Keratinocyte (primary cell): ENCODE measurements at regions not wholly inside any gene's neighbourhood (a gene's known extent, or its start where the extent isn't known, plus 50 kb on each side); places are given as distances from the start of the nearest gene placed in this dataset.

Experiments used
- DNase-seq: peaks from one replicate; pipeline ENCODE4 v3.0.0-alpha.2; 2011; ENCODE audit warnings: low read depth, missing footprints, low spot score
- FAIRE-seq: peaks from 2 replicates; lab custom pipeline; 2011; peaks lifted over from hg19 to GRCh38; lab: Jason Lieb, UNC
- H2AFZ ChIP-seq: 2 replicates; pipeline ENCODE4 v1.6.0; 2012; ENCODE audit warnings: low read length, control low read depth, inconsistent platforms; ENCODE audit not compliant: control insufficient read depth
- H3K27ac ChIP-seq: 2 replicates; pipeline ENCODE4 v1.5.1; 2011; ENCODE audit warnings: low read length; ENCODE audit not compliant: control insufficient read depth, insufficient read depth
- H3K27me3 ChIP-seq: 3 replicates; pipeline ENCODE4 v1.6.0; 2011; ENCODE audit warnings: low read length; ENCODE audit not compliant: control insufficient read depth, insufficient read depth; ENCODE audit errors: extremely low read depth
- H3K36me3 ChIP-seq, 2 experiments: 2 replicates in 1 of 2; 3 replicates in 1 of 2; pipeline ENCODE4 v1.5.1; 2011; ENCODE audit warnings: low read length in 2 of 2, mild to moderate bottlenecking in 1 of 2; ENCODE audit not compliant: control insufficient read depth in 2 of 2, insufficient read depth in 2 of 2; ENCODE audit errors: extremely low read depth in 1 of 2
- H3K4me1 ChIP-seq: 3 replicates; pipeline ENCODE4 v1.5.1; 2011; ENCODE audit warnings: low read length; ENCODE audit not compliant: control insufficient read depth, insufficient read depth; ENCODE audit errors: extremely low read depth
- H3K4me2 ChIP-seq: 3 replicates; pipeline ENCODE4 v1.6.0; 2011; ENCODE audit warnings: low read depth, low read length; ENCODE audit not compliant: control insufficient read depth, insufficient read depth; ENCODE audit errors: extremely low read depth
- H3K4me3 ChIP-seq, 3 experiments: fragments of 200-600 bp in 1 of 3; sonication (generic) in 1 of 3; 2 replicates in 2 of 3; 3 replicates in 1 of 3; pipeline ENCODE4 v1.5.1; 2011 to 2016; ENCODE audit warnings: low read length in 3 of 3, mild to moderate bottlenecking in 3 of 3, control low read depth in 2 of 3, inconsistent platforms in 1 of 3, low read depth in 1 of 3, mixed read lengths in 1 of 3, mixed run types in 1 of 3, moderate library complexity in 1 of 3; ENCODE audit not compliant: control insufficient read depth in 2 of 3, insufficient read depth in 2 of 3; ENCODE audit errors: extremely low read depth in 1 of 3
- H3K79me2 ChIP-seq: 2 replicates; pipeline ENCODE4 v1.6.0; 2012; ENCODE audit warnings: low read length; ENCODE audit not compliant: control insufficient read depth, insufficient read depth
- H3K9ac ChIP-seq: 3 replicates; pipeline ENCODE4 v1.6.0; 2011; ENCODE audit warnings: low read length; ENCODE audit not compliant: control insufficient read depth, insufficient read depth; ENCODE audit errors: extremely low read depth
- H3K9me1 ChIP-seq: 3 replicates; pipeline ENCODE4 v1.6.0; 2011; ENCODE audit warnings: low read length; ENCODE audit not compliant: control insufficient read depth, insufficient read depth; ENCODE audit errors: extremely low read depth
- H3K9me3 ChIP-seq: 2 replicates; pipeline ENCODE4 v1.5.1; 2012; ENCODE audit warnings: low read depth, low read length; ENCODE audit not compliant: control insufficient read depth
- H4K20me1 ChIP-seq: 3 replicates; pipeline ENCODE4 v1.6.0; 2011; ENCODE audit warnings: low read length; ENCODE audit not compliant: control insufficient read depth, insufficient read depth; ENCODE audit errors: extremely low read depth
- EZH2 ChIP-seq: IDR thresholded peaks from one replicate; pipeline ENCODE4 v1.6.1; 2012; ENCODE audit warnings: inconsistent platforms, mild to moderate bottlenecking, low read length, moderate library complexity
- dilution Hi-C: fragments of 300-500 bp; cut with MboI; formaldehyde crosslinking; loops from one replicate; pipeline ENCODE4 v1.7.0; 2020; ENCODE audit warnings: low sequenced_read_pairs; ENCODE audit not compliant: extremely low pct_ligation_motif_present
- TF ChIP-seq, protein P1 (sequence below), 3 experiments: IDR thresholded peaks in 1 of 3; conservative IDR thresholded peaks in 1 of 3; optimal IDR thresholded peaks in 1 of 3; 2 replicates in 2 of 3; 3 replicates in 1 of 3; pipeline versions ENCODE3 to v1.5.1; 2011; ENCODE audit warnings: low read length in 3 of 3, mild to moderate bottlenecking in 3 of 3, moderate library complexity in 2 of 3, control low read depth in 1 of 3, inconsistent platforms in 1 of 3; ENCODE audit not compliant: insufficient read depth in 2 of 3; ENCODE audit errors: extremely low read depth in 1 of 3

DNA sequence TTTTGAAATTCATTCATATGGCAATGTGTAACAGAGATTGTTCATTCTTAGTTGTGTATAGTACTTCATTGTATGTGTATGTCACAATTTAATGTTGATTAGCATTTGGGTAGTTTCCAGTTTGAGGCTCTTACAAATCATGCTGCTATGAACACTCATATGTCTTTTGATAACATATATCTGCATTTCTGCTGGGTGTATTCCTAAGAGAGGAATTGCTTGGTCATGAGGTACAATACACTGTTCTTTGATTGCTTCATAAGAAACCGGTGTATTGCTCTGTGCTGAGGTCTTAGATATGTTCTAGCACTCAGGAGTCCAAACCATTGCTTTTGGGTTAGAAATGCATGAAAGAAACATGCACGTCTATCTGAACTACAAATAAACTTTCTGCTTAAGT lies 492.9 kb upstream of the JAG1 start:
- no peak for FAIRE-seq
- no peaks in the 10 kb centered on the region for H3K9me3 ChIP-seq
- no peaks in the 10 kb centered on the region for H3K36me3 ChIP-seq
- no peaks in the 10 kb centered on the region for H4K20me1 ChIP-seq
- H3K79me2 ChIP-seq: no peaks in the 10 kb centered on the region
- no peak overlapping the region for H3K4me2 ChIP-seq
- no peak for DNase-seq
- dilution Hi-C loops: no loop called here
- H3K4me3 ChIP-seq: no peak overlapping the region
- H3K9ac ChIP-seq: no peak overlapping the region
- TF ChIP-seq, protein P1, sequence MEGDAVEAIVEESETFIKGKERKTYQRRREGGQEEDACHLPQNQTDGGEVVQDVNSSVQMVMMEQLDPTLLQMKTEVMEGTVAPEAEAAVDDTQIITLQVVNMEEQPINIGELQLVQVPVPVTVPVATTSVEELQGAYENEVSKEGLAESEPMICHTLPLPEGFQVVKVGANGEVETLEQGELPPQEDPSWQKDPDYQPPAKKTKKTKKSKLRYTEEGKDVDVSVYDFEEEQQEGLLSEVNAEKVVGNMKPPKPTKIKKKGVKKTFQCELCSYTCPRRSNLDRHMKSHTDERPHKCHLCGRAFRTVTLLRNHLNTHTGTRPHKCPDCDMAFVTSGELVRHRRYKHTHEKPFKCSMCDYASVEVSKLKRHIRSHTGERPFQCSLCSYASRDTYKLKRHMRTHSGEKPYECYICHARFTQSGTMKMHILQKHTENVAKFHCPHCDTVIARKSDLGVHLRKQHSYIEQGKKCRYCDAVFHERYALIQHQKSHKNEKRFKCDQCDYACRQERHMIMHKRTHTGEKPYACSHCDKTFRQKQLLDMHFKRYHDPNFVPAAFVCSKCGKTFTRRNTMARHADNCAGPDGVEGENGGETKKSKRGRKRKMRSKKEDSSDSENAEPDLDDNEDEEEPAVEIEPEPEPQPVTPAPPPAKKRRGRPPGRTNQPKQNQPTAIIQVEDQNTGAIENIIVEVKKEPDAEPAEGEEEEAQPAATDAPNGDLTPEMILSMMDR (optimal IDR thresholded peaks at IDR 0.05 in 1 of 3, IDR thresholded peaks at IDR 0.05 in 1 of 3, conservative IDR thresholded peaks at IDR 0.05 in 1 of 3; ENCODE audit: extremely low read depth in 1 of 3, insufficient read depth in 2 of 3, low read length in 3 of 3): no peak
- TF ChIP-seq EZH2: no peak
- peaks cover 9% of the 10 kb centered on the region for H3K4me1 ChIP-seq
- H3K27ac ChIP-seq: no peak overlapping the region
- H2AFZ ChIP-seq: no peak overlapping the region
- no peaks in the 10 kb centered on the region for H3K27me3 ChIP-seq
- H3K9me1 ChIP-seq: no peaks in the 10 kb centered on the region

DNA sequence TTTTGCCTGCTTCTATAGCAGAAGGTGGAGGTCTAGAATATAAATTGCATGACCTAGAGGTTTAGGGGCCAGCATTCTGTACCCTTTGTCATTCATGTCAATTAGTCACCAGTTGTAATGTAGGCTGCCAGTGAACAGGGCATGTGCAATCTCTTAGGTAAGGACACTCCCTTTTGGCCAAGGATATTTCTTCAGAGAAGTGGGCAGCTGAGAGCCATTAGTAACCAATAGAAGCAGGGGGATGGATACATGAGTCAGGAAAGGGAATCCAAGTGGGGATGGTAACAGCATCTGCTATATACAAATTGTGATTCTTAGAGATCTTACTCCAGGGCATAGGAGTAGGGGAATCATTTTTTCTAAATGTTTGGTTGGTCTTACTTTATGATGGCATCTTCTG lies 494.2 kb upstream of the JAG1 start:
- Histone ChIP-seq H3K36me3 (no peaks in the 10 kb centered on the region), H3K4me2 (no peak overlapping the region), H3K9me1 (no peaks in the 10 kb centered on the region), H3K27me3 (no peaks in the 10 kb centered on the region), H3K79me2 (no peaks in the 10 kb centered on the region), H3K9me3 (no peaks in the 10 kb centered on the region), H4K20me1 (no peaks in the 10 kb centered on the region), H3K27ac (no peak overlapping the region), H3K4me1 (peaks cover 9% of the 10 kb centered on the region), H3K9ac (no peak overlapping the region), H3K4me3 (no peak overlapping the region), H2AFZ (no peak overlapping the region)
- dilution Hi-C loops: no loop called here
- TF ChIP-seq EZH2: no peak
- TF ChIP-seq, protein P1 (optimal IDR thresholded peaks at IDR 0.05 in 1 of 3, IDR thresholded peaks at IDR 0.05 in 1 of 3, conservative IDR thresholded peaks at IDR 0.05 in 1 of 3; ENCODE audit: extremely low read depth in 1 of 3, insufficient read depth in 2 of 3, low read length in 3 of 3): no peak
- DNase-seq (no peak), FAIRE-seq (no peak)
